ENCODE measurements at regions not wholly inside any gene's neighbourhood (a gene's known extent, or its start where the extent isn't known, plus 50 kb on each side); places are given as distances from the start of the nearest gene placed in this dataset.

DNA sequence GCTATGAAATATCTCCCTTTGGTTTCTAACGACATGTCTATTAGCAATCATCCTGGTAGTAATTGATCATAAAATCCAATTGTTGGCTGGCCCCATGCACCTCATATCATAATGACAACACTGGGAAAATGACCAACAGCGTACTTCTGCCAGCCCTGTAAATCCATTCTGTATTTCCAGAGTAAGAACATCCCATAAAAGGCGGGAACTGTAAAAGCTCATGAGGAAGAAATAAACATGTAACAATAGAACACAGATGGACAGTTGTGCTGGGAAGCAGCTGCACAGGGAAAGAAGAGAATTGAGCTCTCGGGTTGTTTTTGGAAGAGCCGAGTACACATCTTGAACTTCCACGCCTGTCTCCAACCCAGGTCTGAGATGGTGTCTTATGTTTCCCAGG is 218.7 kb downstream of the CMPK2 start:
- Histone ChIP-seq H3K79me2 (ENCODE audit: low read length) (no peaks in the 10 kb centered on the region), H3K36me3 (ENCODE audit: low read depth, low read length) (no peaks in the 10 kb centered on the region), H4K20me1 (ENCODE audit: low read length) (no peaks in the 10 kb centered on the region), H3K9me3 (ENCODE audit: low read length) (no peaks in the 10 kb centered on the region), H3K27ac (ENCODE audit: low read length) (no peak overlapping the region), H3K4me2 (ENCODE audit: low read length) (no peak overlapping the region), H3K4me3 (ENCODE audit: low read length) (no peak overlapping the region), H2AFZ (ENCODE audit: low read length) (no peak overlapping the region), H3K9ac (ENCODE audit: low read length) (no peak overlapping the region), H3F3A (ENCODE audit: low read length, unreplicated experiment) (no peaks in the 10 kb centered on the region), H3K27me3 (ENCODE audit: low read length) (peaks cover 16% of the 10 kb centered on the region; the same call in 1 of the 2 replicates), H3K4me1 (ENCODE audit: insufficient read depth, low read length) (no peaks in the 10 kb centered on the region), H3K9me2 (replicated peaks; ENCODE audit: low read length) (no peaks in the 10 kb centered on the region)
- ChIA-PET POLR2A (ENCODE audit: unreplicated experiment) (no interaction called here), CTCF (no interaction called here)
- intact Hi-C loops (cut with micrococcal nuclease) = no loop called here
- ATAC-seq = no peak
- no peak for DNase-seq
- TF ChIP-seq EZH2 (IDR thresholded peaks at IDR 0.05; ENCODE audit: low read length, unreplicated experiment) (no peak), EZH2phosphoT487 (IDR thresholded peaks at IDR 0.05; ENCODE audit: borderline replicate concordance, low read length) (no peak)
- TF ChIP-seq, protein P1, sequence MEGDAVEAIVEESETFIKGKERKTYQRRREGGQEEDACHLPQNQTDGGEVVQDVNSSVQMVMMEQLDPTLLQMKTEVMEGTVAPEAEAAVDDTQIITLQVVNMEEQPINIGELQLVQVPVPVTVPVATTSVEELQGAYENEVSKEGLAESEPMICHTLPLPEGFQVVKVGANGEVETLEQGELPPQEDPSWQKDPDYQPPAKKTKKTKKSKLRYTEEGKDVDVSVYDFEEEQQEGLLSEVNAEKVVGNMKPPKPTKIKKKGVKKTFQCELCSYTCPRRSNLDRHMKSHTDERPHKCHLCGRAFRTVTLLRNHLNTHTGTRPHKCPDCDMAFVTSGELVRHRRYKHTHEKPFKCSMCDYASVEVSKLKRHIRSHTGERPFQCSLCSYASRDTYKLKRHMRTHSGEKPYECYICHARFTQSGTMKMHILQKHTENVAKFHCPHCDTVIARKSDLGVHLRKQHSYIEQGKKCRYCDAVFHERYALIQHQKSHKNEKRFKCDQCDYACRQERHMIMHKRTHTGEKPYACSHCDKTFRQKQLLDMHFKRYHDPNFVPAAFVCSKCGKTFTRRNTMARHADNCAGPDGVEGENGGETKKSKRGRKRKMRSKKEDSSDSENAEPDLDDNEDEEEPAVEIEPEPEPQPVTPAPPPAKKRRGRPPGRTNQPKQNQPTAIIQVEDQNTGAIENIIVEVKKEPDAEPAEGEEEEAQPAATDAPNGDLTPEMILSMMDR (conservative IDR thresholded peaks at IDR 0.05; ENCODE audit: low read depth, low read length) = no peak
- BruUV-seq (replicated peaks) = no TSS peak

DNA sequence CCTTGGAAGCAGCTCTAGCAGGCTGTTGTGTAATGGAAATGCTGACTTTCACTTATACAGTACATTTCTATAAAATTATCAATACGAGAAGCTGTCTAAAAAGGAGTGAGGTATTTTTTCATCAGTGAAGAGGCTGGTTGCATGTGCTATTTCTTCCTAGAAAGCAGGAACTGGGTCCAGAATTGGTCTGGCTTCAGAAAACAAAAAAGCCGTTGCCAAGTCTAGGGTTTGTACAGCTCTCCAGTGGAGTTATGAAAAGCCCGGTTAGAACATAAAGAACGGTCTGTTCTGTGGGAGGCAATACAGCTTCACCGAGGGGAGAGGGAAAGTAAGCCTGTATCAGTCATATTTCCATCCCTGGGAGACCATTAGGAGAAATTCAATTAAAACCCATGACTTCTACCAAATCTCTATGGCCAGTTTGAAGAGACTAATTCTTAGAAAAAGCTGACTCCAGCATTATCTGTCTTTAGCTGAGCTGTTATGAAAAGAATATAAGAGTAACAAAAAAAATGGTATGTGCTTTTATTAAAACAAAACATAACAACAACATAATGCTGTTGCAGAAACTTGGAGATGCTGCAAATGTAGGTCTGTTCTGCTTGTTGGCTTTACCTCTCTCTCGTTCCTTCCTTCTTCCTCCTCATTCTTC is 217.0 kb downstream of the CMPK2 start:
- H3K4me1 ChIP-seq (ENCODE audit: insufficient read depth, low read length) = no peaks in the 10 kb centered on the region
- H4K20me1 ChIP-seq (ENCODE audit: low read length) = no peaks in the 10 kb centered on the region
- no peak overlapping the region for H3K4me2 ChIP-seq (ENCODE audit: low read length)
- no peaks in the 10 kb centered on the region for H3K9me2 ChIP-seq (replicated peaks; ENCODE audit: low read length)
- DNase-seq = no peak
- H3K9ac ChIP-seq (ENCODE audit: low read length) = no peak overlapping the region
- no peak overlapping the region for H2AFZ ChIP-seq (ENCODE audit: low read length)
- no peak for TF ChIP-seq EZH2phosphoT487 (IDR thresholded peaks at IDR 0.05; ENCODE audit: borderline replicate concordance, low read length)
- TF ChIP-seq, protein P1 (conservative IDR thresholded peaks at IDR 0.05; ENCODE audit: low read depth, low read length) = no peak
- no peak for TF ChIP-seq EZH2 (IDR thresholded peaks at IDR 0.05; ENCODE audit: low read length, unreplicated experiment)
- ChIA-PET CTCF (no interaction called here), POLR2A (ENCODE audit: unreplicated experiment) (no interaction called here)
- intact Hi-C loops (cut with micrococcal nuclease) = no loop called here
- H3K9me3 ChIP-seq (ENCODE audit: low read length) = no peaks in the 10 kb centered on the region
- no peaks in the 10 kb centered on the region for H3F3A ChIP-seq (ENCODE audit: low read length, unreplicated experiment)
- H3K27me3 ChIP-seq (ENCODE audit: low read length) = peaks cover 21% of the 10 kb centered on the region
- ATAC-seq = no peak
- H3K36me3 ChIP-seq (ENCODE audit: low read depth, low read length) = no peaks in the 10 kb centered on the region
- no peaks in the 10 kb centered on the region for H3K79me2 ChIP-seq (ENCODE audit: low read length)
- no peak overlapping the region for H3K4me3 ChIP-seq (ENCODE audit: low read length)
- H3K27ac ChIP-seq (ENCODE audit: low read length) = no peak overlapping the region
- no TSS peak for BruUV-seq (replicated peaks)

DNA sequence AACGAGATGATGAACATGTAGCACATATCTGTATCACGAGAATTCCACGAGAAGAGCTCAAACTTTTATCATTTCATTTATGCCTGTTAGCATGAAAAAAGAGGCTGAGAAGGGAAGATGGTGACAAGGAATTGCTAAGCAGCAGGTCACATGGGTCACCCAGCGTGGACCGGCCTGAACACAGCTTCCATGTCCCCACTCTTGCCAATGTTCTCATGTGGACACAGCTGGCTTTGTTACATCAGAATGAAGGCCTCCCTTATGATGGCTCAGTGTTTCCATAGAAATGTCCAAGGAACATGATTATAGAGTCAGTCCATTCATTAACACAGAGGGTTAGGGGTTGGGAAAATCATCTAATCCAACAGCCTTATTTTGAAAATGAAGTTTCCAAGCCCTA is 215.4 kb downstream of the CMPK2 start:
- H3K4me1 ChIP-seq (ENCODE audit: insufficient read depth, low read length) = no peaks in the 10 kb centered on the region
- no peak overlapping the region for H3K9ac ChIP-seq (ENCODE audit: low read length)
- H3K27ac ChIP-seq (ENCODE audit: low read length) = no peak overlapping the region
- H3K36me3 ChIP-seq (ENCODE audit: low read depth, low read length) = no peaks in the 10 kb centered on the region
- DNase-seq (no peak), ATAC-seq (no peak)
- peaks cover 21% of the 10 kb centered on the region for H3K27me3 ChIP-seq (ENCODE audit: low read length)
- H3K4me2 ChIP-seq (ENCODE audit: low read length) = no peak overlapping the region
- no TSS peak for BruUV-seq (replicated peaks)
- TF ChIP-seq EZH2 (IDR thresholded peaks at IDR 0.05; ENCODE audit: low read length, unreplicated experiment) (no peak), EZH2phosphoT487 (IDR thresholded peaks at IDR 0.05; ENCODE audit: borderline replicate concordance, low read length) (no peak)
- TF ChIP-seq, protein P1 (conservative IDR thresholded peaks at IDR 0.05; ENCODE audit: low read depth, low read length) = no peak
- no peaks in the 10 kb centered on the region for H3K79me2 ChIP-seq (ENCODE audit: low read length)
- no peak overlapping the region for H2AFZ ChIP-seq (ENCODE audit: low read length)
- intact Hi-C loops (cut with micrococcal nuclease) = no loop called here
- H3K9me3 ChIP-seq (ENCODE audit: low read length) = no peaks in the 10 kb centered on the region
- POLR2A ChIA-PET (ENCODE audit: unreplicated experiment) = no interaction called here
- no peak overlapping the region for H3K4me3 ChIP-seq (ENCODE audit: low read length)
- H3K9me2 ChIP-seq (replicated peaks; ENCODE audit: low read length) = no peaks in the 10 kb centered on the region
- no peaks in the 10 kb centered on the region for H3F3A ChIP-seq (ENCODE audit: low read length, unreplicated experiment)
- CTCF ChIA-PET = no interaction called here
- H4K20me1 ChIP-seq (ENCODE audit: low read length) = no peaks in the 10 kb centered on the region
